Mesothelial cell of epicardium (in vitro differentiated cells): ENCODE measurements at regions not wholly inside any gene's neighbourhood (a gene's known extent, or its start where the extent isn't known, plus 50 kb on each side); places are given as distances from the start of the nearest gene placed in this dataset.

Experiments
- DNase-seq, 2 experiments: peaks; one replicate each; pipeline ENCODE4 v3.0.0; 2021; ENCODE audit warnings: low spot score in 2 of 2; ENCODE audit not compliant: unreplicated experiment in 2 of 2
- H3K27ac Mint-ChIP-seq: 2 replicates; pipeline ENCODE4 v1.8.0; 2021; ENCODE audit warnings: mixed read lengths
- H3K27me3 Mint-ChIP-seq: 2 replicates; pipeline ENCODE4 v1.8.0; 2021; ENCODE audit warnings: low read depth, mixed read lengths
- H3K36me3 Mint-ChIP-seq: 2 replicates; pipeline ENCODE4 v1.8.0; 2021; ENCODE audit warnings: mixed read lengths
- H3K4me1 Mint-ChIP-seq: 2 replicates; pipeline ENCODE4 v1.8.0; 2021; ENCODE audit warnings: mixed read lengths
- H3K4me3 Mint-ChIP-seq: 2 replicates; pipeline ENCODE4 v1.8.0; 2021; ENCODE audit warnings: mild to moderate bottlenecking, moderate library complexity, mixed read lengths
- H3K9me3 Mint-ChIP-seq: 2 replicates; pipeline ENCODE4 v1.8.0; 2021; ENCODE audit warnings: mixed read lengths
- TF ChIP-seq, protein P1 (sequence below): fragments of 200-600 bp; sonication (generic); IDR thresholded peaks from one replicate; pipeline ENCODE4 v1.5.0; 2021; ENCODE audit warnings: antibody characterized with exemption; ENCODE audit not compliant: unreplicated experiment

DNA sequence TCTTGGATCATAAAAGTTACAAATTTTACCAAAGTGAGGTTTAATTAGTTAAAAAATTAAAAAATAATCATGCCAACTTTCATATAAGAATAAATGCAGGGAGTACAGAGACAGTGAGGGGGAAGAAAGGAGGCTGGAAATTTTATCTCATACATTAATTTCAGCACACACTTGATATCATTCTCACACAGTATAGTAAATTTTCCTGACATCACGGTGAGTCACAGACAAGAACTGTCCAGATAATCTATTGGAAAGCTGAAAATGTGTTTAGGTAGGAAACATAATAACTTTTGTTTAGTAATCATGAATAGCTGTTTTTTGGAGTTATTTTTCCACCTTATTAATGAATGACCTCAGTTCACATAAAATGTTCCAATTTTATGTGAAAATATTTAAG, 1204.8 kb downstream of the GALC start:
- Mint-ChIP-seq H3K4me1 (peaks cover 29% of the 10 kb centered on the region), H3K4me3 (no peak overlapping the region), H3K9me3 (peaks cover 20% of the 10 kb centered on the region), H3K27me3 (no peaks in the 10 kb centered on the region), H3K27ac (peak overlapping the region; percentile 57), H3K36me3 (peaks cover 4% of the 10 kb centered on the region)
- no peak for DNase-seq
- TF ChIP-seq, protein P1, sequence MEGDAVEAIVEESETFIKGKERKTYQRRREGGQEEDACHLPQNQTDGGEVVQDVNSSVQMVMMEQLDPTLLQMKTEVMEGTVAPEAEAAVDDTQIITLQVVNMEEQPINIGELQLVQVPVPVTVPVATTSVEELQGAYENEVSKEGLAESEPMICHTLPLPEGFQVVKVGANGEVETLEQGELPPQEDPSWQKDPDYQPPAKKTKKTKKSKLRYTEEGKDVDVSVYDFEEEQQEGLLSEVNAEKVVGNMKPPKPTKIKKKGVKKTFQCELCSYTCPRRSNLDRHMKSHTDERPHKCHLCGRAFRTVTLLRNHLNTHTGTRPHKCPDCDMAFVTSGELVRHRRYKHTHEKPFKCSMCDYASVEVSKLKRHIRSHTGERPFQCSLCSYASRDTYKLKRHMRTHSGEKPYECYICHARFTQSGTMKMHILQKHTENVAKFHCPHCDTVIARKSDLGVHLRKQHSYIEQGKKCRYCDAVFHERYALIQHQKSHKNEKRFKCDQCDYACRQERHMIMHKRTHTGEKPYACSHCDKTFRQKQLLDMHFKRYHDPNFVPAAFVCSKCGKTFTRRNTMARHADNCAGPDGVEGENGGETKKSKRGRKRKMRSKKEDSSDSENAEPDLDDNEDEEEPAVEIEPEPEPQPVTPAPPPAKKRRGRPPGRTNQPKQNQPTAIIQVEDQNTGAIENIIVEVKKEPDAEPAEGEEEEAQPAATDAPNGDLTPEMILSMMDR = no peak

DNA sequence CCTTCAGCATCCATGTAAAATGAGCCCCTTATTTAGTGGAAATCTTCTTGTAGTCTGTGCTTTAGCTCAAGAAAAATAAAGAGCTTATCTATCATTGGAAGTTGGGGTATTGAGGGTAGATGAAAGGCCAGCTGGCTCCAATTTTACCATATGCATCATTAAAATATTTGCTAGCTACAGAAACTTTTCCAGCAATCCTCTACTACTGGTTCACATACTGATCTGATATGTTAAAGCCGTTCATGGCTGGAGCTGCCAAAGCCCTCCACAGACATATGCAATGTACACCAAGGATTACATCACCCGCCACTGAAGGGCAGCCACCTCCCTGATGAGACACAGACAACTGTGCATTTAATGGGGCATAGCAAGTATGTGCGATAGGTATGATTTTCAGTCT, 1205.3 kb downstream of the GALC start:
- Mint-ChIP-seq H3K27me3 (no peaks in the 10 kb centered on the region), H3K4me1 (peaks cover 29% of the 10 kb centered on the region), H3K36me3 (no peaks in the 10 kb centered on the region), H3K4me3 (no peak overlapping the region), H3K27ac (peak overlapping the region; percentile 57), H3K9me3 (peaks cover 19% of the 10 kb centered on the region)
- TF ChIP-seq, protein P1 = no peak
- no peak for DNase-seq

DNA sequence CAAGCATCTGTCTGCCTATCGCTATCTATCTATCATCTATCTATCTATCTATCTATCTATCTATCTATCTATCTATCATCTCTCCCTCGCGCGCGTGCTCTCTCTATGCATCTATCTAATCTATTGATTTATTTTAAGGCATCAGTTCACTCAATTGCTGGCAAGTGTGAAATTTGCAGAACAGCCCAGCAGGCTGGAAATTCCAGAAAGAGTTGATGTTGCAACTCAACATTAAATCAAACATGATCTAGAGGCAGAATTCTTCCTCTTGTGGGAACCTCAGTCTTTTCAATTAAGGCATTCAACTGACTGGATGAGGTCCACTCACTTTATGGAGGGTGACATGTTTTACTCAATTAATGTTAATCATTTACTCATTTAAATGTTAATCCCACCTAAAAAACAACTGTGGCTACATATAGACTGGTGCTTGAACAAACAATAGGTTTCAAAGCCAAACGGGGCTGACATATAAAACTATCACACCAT, 1210.8 kb downstream of the GALC start:
- peaks cover 10% of the 10 kb centered on the region for H3K4me1 Mint-ChIP-seq
- peaks cover 15% of the 10 kb centered on the region for H3K9me3 Mint-ChIP-seq
- no peak overlapping the region for H3K4me3 Mint-ChIP-seq
- H3K27me3 Mint-ChIP-seq = no peaks in the 10 kb centered on the region
- H3K36me3 Mint-ChIP-seq = no peaks in the 10 kb centered on the region
- DNase-seq = no peak
- TF ChIP-seq, protein P1 = no peak
- H3K27ac Mint-ChIP-seq = no peak overlapping the region

DNA sequence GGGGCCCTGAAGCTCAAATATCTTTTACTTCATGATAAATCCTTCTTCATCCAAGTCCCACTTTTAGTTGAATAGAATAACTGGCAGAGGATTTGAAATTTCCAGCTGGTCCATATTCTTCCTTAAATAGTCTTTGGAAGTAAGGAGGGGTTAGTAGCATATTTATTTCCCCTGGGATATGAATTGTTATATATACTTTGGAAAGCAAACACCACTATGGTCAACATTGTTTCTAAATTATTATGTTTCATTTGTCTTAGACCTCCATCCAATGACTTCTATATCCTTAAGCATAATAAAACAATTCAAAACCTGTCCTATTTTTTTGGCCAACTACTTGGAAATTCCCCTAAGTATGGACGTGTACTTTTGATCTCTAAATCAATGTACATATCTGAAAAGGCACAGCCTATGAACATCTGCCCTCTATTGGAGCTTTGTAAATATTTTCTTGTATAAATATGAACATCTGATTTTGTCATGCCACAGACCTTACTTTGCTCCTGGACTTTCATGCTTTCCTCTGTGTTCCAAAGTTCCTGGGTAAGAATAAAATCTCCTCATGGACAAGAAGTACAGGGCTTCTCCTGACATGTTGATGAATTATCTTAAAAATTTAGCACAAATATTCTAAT, 1212.0 kb downstream of the GALC start:
- no peaks in the 10 kb centered on the region for H3K27me3 Mint-ChIP-seq
- peaks cover 2% of the 10 kb centered on the region for H3K36me3 Mint-ChIP-seq
- no peak overlapping the region for H3K4me3 Mint-ChIP-seq
- H3K4me1 Mint-ChIP-seq = peaks cover 5% of the 10 kb centered on the region
- no peak overlapping the region for H3K27ac Mint-ChIP-seq
- peaks cover 21% of the 10 kb centered on the region for H3K9me3 Mint-ChIP-seq
- no peak for DNase-seq
- TF ChIP-seq, protein P1 = no peak

DNA sequence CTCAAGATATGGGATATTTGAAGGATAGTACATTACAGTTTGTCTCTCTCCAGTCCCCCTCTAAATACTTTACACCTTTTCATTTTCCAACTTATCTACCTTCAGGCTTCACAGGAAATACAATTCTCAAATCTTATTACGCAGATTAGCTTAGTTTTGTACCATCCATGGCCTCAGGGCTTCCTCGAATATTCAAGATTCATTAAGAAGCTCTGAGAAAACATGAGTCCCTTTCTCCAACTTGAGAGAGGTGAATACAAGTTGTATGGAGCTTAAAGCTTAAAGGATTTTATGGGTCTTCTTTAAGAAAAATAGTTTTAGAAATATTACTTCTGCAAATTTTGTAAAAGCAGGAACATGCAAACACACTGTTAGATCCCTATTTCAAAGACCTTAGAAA, 1212.5 kb downstream of the GALC start:
- Mint-ChIP-seq H3K4me3 (no peak overlapping the region), H3K27ac (no peak overlapping the region), H3K4me1 (peaks cover 5% of the 10 kb centered on the region), H3K9me3 (peaks cover 26% of the 10 kb centered on the region), H3K36me3 (peaks cover 2% of the 10 kb centered on the region), H3K27me3 (no peaks in the 10 kb centered on the region)
- no peak for DNase-seq
- TF ChIP-seq, protein P1 = no peak
